Neural cell (in vitro differentiated cells): ENCODE measurements at regions not wholly inside any gene's neighbourhood (a gene's known extent, or its start where the extent isn't known, plus 50 kb on each side); places are given as distances from the start of the nearest gene placed in this dataset.

Experiments used
- H2AFZ ChIP-seq: fragments of 200-600, 300-800 bp; sonication (generic), shearing (Covaris generic); 2 replicates; pipeline ENCODE4 v1.6.0; 2014; ENCODE audit warnings: low read depth, mild to moderate bottlenecking, antibody characterized with exemption, low read length, moderate library complexity
- H3F3A ChIP-seq: fragments of 200-600 bp; shearing (Covaris generic); 2 replicates; pipeline ENCODE4 v1.6.1; 2016; ENCODE audit warnings: mild to moderate bottlenecking, moderate library complexity, mixed read lengths, antibody characterized with exemption, low read length; ENCODE audit not compliant: insufficient read depth, poor library complexity, severe bottlenecking
- H3K27ac ChIP-seq: fragments of 200-600, 300-800 bp; sonication (generic), shearing (Covaris generic); 2 replicates; pipeline ENCODE4 v1.5.1; 2014; ENCODE audit warnings: mild to moderate bottlenecking, low read length, moderate library complexity
- H3K27me3 ChIP-seq: fragments of 300-800, 200-600 bp; sonication (generic), shearing (Covaris generic); 2 replicates; pipeline ENCODE4 v1.6.0; 2014; ENCODE audit warnings: mild to moderate bottlenecking, low read depth, low read length, moderate library complexity; ENCODE audit not compliant: insufficient read depth
- H3K36me3 ChIP-seq: fragments of 300-800, 200-600 bp; sonication (generic), shearing (Covaris generic); 2 replicates; pipeline ENCODE4 v1.5.1; 2014; ENCODE audit warnings: mild to moderate bottlenecking, antibody characterized with exemption, low read length, moderate library complexity; ENCODE audit not compliant: insufficient read depth
- H3K4me2 ChIP-seq: fragments of 300-800, 200-600 bp; sonication (generic), shearing (Covaris generic); 2 replicates; pipeline ENCODE4 v1.6.0; 2014; ENCODE audit warnings: mild to moderate bottlenecking, low read length
- H3K4me3 ChIP-seq: fragments of 300-800, 200-600 bp; sonication (generic), shearing (Covaris generic); 2 replicates; pipeline ENCODE4 v1.5.1; 2014; ENCODE audit warnings: mild to moderate bottlenecking, low read length, moderate library complexity
- H3K79me2 ChIP-seq: fragments of 200-600 bp; shearing (Covaris generic); replicated peaks from 2 replicates; pipeline ENCODE4 v1.6.0; 2014; ENCODE audit warnings: mild to moderate bottlenecking, low read length, moderate library complexity; ENCODE audit not compliant: insufficient read depth
- H3K9ac ChIP-seq: fragments of 300-800, 200-600 bp; sonication (generic), shearing (Covaris generic); 2 replicates; pipeline ENCODE4 v1.6.1; 2016; ENCODE audit warnings: mild to moderate bottlenecking, low read length, mixed read lengths
- H3K9me2 ChIP-seq: fragments of 200-600 bp; shearing (Covaris generic); 2 replicates; pipeline ENCODE4 v1.6.1; 2016; ENCODE audit warnings: mild to moderate bottlenecking, low read length, mixed read lengths; ENCODE audit not compliant: insufficient read depth
- H3K9me3 ChIP-seq: fragments of 200-600, 300-800 bp; sonication (generic), shearing (Covaris generic); 2 replicates; pipeline ENCODE4 v1.6.1; 2016; ENCODE audit warnings: mild to moderate bottlenecking, mixed run types, low read length, moderate library complexity, mixed read lengths
- H4K20me1 ChIP-seq: fragments of 200-600 bp; shearing (Covaris generic); 2 replicates; pipeline ENCODE4 v1.6.1; 2016; ENCODE audit warnings: mild to moderate bottlenecking, mixed run types; ENCODE audit not compliant: insufficient read depth
- EP300 ChIP-seq: fragments of 450-650 bp; conservative IDR thresholded peaks from 2 replicates; pipeline ENCODE4 v1.6.1; 2014; ENCODE audit warnings: antibody characterized with exemption, mild to moderate bottlenecking, moderate library complexity; ENCODE audit not compliant: poor library complexity, severe bottlenecking
- EZH2 ChIP-seq: fragments of 200-600, 300-800 bp; shearing (Covaris generic), sonication (generic); IDR thresholded peaks from 2 replicates; pipeline ENCODE4 v1.6.1; 2014; ENCODE audit warnings: antibody characterized with exemption, low read length, borderline replicate concordance, mild to moderate bottlenecking; ENCODE audit not compliant: insufficient read depth, poor library complexity, severe bottlenecking
- MXI1 ChIP-seq: fragments of 450-650 bp; conservative IDR thresholded peaks from 2 replicates; pipeline ENCODE4 v1.6.1; 2014; ENCODE audit warnings: antibody characterized with exemption, mild to moderate bottlenecking; ENCODE audit not compliant: poor library complexity, severe bottlenecking
- POLR2AphosphoS5 ChIP-seq: IDR thresholded peaks from 2 replicates; pipeline ENCODE4 v1.6.1; 2012
- RAD21 ChIP-seq: fragments of 450-650 bp; conservative IDR thresholded peaks from 2 replicates; pipeline ENCODE4 v1.6.1; 2014; ENCODE audit warnings: antibody characterized with exemption, mild to moderate bottlenecking, moderate library complexity
- SMC3 ChIP-seq: fragments of 450-650 bp; conservative IDR thresholded peaks from 2 replicates; pipeline ENCODE4 v1.6.1; 2014; ENCODE audit warnings: antibody characterized with exemption, mild to moderate bottlenecking, moderate library complexity; ENCODE audit not compliant: poor library complexity
- TAF1 ChIP-seq: IDR thresholded peaks from 2 replicates; pipeline ENCODE4 v1.6.1; 2012; ENCODE audit warnings: low read depth
- TF ChIP-seq, protein P1 (sequence below): IDR thresholded peaks from 2 replicates; pipeline ENCODE4 v1.6.1; 2012; ENCODE audit warnings: borderline replicate concordance
- TF ChIP-seq, protein P2 (sequence below): fragments of 450-650 bp; IDR thresholded peaks from 2 replicates; pipeline ENCODE4 v1.5.1; 2014; ENCODE audit warnings: antibody characterized with exemption, mild to moderate bottlenecking, moderate library complexity; ENCODE audit not compliant: poor library complexity, severe bottlenecking

DNA sequence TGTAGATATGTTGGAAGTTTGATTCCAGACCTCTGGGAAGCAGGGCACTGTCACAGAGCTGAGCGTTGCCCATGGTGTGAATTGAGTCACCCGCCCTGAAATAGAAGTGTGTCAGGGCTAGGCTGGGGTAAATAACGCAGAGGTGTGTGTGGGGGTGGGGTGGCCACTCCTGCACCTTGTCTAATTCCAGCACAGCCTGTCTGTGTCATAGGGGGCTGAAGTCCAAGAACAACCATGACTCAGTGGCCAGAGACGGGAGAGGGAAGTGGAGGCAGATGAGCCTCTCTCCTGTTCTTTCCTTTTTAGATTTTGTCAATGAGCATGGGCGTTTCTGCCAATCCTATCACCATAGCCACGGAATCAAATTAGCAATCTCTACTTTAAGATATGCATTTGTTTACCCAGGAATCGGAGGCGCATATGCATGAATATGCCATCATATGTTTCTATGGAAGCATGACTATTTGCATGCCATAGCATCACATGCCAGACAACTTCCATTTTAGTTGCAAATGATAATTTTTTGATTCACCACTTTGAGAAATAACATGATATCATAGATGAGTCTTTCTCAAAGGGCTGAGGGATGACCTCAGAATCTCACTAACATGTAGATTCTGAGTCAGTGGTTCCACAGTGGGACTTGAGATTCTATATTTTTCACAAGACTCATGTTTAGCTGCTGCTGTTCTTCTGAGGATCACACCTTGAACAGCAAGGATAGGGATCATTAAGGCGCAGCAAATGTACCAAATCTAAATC is 852.9 kb downstream of the DCDC2C start:
- Histone ChIP-seq H3F3A (no peaks in the 10 kb centered on the region), H4K20me1 (no peaks in the 10 kb centered on the region), H3K4me2 (no peak overlapping the region), H3K36me3 (no peaks in the 10 kb centered on the region), H2AFZ (no peak overlapping the region), H3K4me3 (no peak overlapping the region), H3K9ac (no peak overlapping the region), H3K9me3 (no peaks in the 10 kb centered on the region), H3K79me2 (no peaks in the 10 kb centered on the region), H3K27ac (no peak overlapping the region), H3K27me3 (no peaks in the 10 kb centered on the region), H3K9me2 (no peaks in the 10 kb centered on the region)
- no peak for TF ChIP-seq RAD21
- TF ChIP-seq TAF1, result no peak
- TF ChIP-seq, protein P1, sequence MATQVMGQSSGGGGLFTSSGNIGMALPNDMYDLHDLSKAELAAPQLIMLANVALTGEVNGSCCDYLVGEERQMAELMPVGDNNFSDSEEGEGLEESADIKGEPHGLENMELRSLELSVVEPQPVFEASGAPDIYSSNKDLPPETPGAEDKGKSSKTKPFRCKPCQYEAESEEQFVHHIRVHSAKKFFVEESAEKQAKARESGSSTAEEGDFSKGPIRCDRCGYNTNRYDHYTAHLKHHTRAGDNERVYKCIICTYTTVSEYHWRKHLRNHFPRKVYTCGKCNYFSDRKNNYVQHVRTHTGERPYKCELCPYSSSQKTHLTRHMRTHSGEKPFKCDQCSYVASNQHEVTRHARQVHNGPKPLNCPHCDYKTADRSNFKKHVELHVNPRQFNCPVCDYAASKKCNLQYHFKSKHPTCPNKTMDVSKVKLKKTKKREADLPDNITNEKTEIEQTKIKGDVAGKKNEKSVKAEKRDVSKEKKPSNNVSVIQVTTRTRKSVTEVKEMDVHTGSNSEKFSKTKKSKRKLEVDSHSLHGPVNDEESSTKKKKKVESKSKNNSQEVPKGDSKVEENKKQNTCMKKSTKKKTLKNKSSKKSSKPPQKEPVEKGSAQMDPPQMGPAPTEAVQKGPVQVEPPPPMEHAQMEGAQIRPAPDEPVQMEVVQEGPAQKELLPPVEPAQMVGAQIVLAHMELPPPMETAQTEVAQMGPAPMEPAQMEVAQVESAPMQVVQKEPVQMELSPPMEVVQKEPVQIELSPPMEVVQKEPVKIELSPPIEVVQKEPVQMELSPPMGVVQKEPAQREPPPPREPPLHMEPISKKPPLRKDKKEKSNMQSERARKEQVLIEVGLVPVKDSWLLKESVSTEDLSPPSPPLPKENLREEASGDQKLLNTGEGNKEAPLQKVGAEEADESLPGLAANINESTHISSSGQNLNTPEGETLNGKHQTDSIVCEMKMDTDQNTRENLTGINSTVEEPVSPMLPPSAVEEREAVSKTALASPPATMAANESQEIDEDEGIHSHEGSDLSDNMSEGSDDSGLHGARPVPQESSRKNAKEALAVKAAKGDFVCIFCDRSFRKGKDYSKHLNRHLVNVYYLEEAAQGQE, result no peak
- TF ChIP-seq MXI1, result no peak

DNA sequence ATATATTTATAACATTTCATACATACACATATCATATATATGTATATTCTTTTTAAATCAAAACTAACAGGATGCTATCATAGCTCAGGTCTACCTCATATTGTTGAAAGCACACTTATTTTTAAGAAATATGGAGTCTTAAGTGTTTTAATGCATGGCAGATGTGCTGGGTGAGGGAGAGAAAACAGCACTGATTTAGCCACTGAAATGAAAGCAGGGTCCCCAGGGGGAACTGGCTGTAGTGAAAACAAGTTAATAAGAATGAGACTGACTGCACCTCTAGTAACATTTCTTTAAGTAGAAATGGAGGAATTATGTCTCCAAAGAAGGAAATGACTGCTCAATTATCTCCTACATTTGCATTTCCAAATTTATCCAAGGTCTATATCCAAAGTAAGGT is 857.8 kb downstream of the DCDC2C start:
- Histone ChIP-seq H4K20me1 (no peaks in the 10 kb centered on the region), H3K79me2 (no peaks in the 10 kb centered on the region), H3F3A (no peaks in the 10 kb centered on the region), H3K27ac (no peak overlapping the region), H3K9ac (no peak overlapping the region), H3K27me3 (no peaks in the 10 kb centered on the region), H3K9me2 (no peaks in the 10 kb centered on the region), H3K9me3 (no peaks in the 10 kb centered on the region), H3K36me3 (no peaks in the 10 kb centered on the region), H3K4me2 (no peak overlapping the region), H3K4me3 (no peak overlapping the region), H2AFZ (no peak overlapping the region)
- no peak for TF ChIP-seq SMC3
- no peak for TF ChIP-seq MXI1
- TF ChIP-seq, protein P1, result no peak
- no peak for TF ChIP-seq RAD21
- TF ChIP-seq, protein P2, sequence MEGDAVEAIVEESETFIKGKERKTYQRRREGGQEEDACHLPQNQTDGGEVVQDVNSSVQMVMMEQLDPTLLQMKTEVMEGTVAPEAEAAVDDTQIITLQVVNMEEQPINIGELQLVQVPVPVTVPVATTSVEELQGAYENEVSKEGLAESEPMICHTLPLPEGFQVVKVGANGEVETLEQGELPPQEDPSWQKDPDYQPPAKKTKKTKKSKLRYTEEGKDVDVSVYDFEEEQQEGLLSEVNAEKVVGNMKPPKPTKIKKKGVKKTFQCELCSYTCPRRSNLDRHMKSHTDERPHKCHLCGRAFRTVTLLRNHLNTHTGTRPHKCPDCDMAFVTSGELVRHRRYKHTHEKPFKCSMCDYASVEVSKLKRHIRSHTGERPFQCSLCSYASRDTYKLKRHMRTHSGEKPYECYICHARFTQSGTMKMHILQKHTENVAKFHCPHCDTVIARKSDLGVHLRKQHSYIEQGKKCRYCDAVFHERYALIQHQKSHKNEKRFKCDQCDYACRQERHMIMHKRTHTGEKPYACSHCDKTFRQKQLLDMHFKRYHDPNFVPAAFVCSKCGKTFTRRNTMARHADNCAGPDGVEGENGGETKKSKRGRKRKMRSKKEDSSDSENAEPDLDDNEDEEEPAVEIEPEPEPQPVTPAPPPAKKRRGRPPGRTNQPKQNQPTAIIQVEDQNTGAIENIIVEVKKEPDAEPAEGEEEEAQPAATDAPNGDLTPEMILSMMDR, result no peak
- no peak for TF ChIP-seq EZH2
- no peak for TF ChIP-seq TAF1
- TF ChIP-seq EP300, result no peak
- no peak for TF ChIP-seq POLR2AphosphoS5
